Skeletal muscle tissue (tissue), 3 donors: ENCODE measurements at regions not wholly inside any gene's neighbourhood (a gene's known extent, or its start where the extent isn't known, plus 50 kb on each side); places are given as distances from the start of the nearest gene placed in this dataset.
"Not testable (repeated sequence)": the region's sequence is repeated elsewhere in the genome, so short reads cannot be mapped to it uniquely, and the experiment has no call there.

Experiments used
- H3K27ac ChIP-seq: one replicate; pipeline ENCODE4 v1.7.0; 2013; ENCODE audit warnings: mild to moderate bottlenecking, low read depth, low read length, inconsistent platforms
- H3K27me3 ChIP-seq, 3 donors: one replicate each; pipeline ENCODE4 v1.7.0; 2013; ENCODE audit warnings: low read length in 3 of 3; ENCODE audit not compliant: control insufficient read depth in 3 of 3, insufficient read depth in 3 of 3
- H3K36me3 ChIP-seq, 3 donors: one replicate each; pipeline ENCODE4 v1.7.0; 2013; ENCODE audit warnings: low read length in 3 of 3; ENCODE audit not compliant: control insufficient read depth in 3 of 3, insufficient read depth in 3 of 3
- H3K4me1 ChIP-seq, 3 donors: one replicate each; pipeline ENCODE4 v1.7.0; 2013; ENCODE audit warnings: low read length in 3 of 3, mild to moderate bottlenecking in 3 of 3; ENCODE audit not compliant: control insufficient read depth in 3 of 3, insufficient read depth in 3 of 3
- H3K4me3 ChIP-seq, 3 donors: one replicate each; pipeline ENCODE4 v1.7.0; 2013; ENCODE audit warnings: low read length in 3 of 3
- H3K9ac ChIP-seq, 3 donors: one replicate each; pipeline ENCODE4 v1.7.0; 2013; ENCODE audit warnings: low read length in 3 of 3, mild to moderate bottlenecking in 3 of 3, moderate library complexity in 2 of 3, low read depth in 1 of 3
- H3K9me3 ChIP-seq, 3 donors: one replicate each; pipeline ENCODE4 v1.7.0; 2013; ENCODE audit warnings: low read length in 3 of 3; ENCODE audit not compliant: control insufficient read depth in 3 of 3
- donor health status: Osteomylitis.

DNA sequence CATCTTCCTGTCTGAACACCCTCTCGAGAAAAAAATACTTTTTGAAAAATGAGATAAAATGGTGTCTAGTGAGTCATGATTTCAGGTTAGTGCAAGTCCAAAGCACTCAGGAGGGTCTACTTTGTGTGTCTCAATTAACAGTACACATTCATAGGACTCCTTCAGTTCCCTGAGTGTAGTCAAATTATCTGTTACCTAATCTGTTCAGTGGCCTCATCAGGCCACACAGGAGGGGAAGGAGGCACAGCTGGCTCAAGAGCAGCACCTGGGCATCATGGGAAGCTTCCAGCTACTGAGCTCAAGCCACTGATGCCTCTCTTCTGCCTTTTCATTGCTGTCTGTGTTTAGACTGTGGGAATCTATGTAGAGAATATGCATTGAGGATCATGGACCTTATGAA, 341.4 kb upstream of the SGO1 start:
- no peaks in the 10 kb centered on the region for H3K27me3 ChIP-seq
- no peaks in the 10 kb centered on the region for H3K4me1 ChIP-seq
- H3K9ac ChIP-seq = no peak overlapping the region
- H3K27ac ChIP-seq = no peak overlapping the region
- H3K4me3 ChIP-seq = no peak overlapping the region
- no peaks in the 10 kb centered on the region for H3K36me3 ChIP-seq
- H3K9me3 ChIP-seq = no peaks in the 10 kb centered on the region

DNA sequence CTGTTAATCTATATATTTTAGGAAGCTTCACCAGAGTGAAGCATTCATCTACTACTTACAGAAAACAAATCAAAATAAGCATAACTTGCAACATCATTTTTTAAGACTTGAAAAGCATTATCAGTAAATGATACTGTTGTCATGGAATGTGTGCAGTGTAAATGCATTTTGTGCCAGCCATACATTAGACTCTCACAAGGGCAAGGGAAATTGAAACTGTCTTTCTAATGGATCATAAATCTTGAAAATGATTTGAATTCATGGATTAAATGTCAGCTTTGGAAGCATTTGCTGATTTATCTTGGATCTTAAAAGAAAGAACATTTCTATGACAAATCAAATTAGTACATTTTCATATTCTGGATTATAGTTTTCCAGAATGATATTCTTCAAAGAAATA, 338.3 kb upstream of the SGO1 start:
- no peak overlapping the region for H3K4me3 ChIP-seq
- no peak overlapping the region for H3K9ac ChIP-seq
- no peaks in the 10 kb centered on the region for H3K4me1 ChIP-seq
- no peaks in the 10 kb centered on the region for H3K36me3 ChIP-seq
- no peaks in the 10 kb centered on the region for H3K27me3 ChIP-seq
- no peak overlapping the region for H3K27ac ChIP-seq
- H3K9me3 ChIP-seq = no peaks in the 10 kb centered on the region

DNA sequence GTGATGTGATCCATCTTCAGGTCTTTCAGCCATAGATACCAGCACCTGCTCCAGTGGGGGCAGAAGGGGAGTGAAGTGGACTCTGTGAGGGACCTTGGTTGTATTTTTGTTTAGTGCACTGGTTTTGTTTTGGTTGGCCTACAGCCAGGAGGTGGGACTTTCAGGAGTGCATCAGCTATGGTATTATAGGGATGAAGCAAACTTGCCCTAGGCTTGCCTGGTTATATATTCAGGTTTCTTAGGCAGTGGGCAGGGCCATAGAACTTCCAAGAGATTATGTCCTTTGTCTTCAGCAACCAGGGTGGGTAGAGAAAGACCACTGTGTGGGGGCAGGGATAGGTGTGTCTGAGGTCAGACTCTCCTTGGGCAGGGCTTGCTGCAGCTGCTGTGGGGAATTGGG, 337.3 kb upstream of the SGO1 start:
- Histone ChIP-seq H3K9me3 (no peaks in the 10 kb centered on the region), H3K4me3 (no peak overlapping the region), H3K36me3 (no peaks in the 10 kb centered on the region), H3K27ac (no peak overlapping the region), H3K4me1 (no peaks in the 10 kb centered on the region), H3K27me3 (no peaks in the 10 kb centered on the region), H3K9ac (no peak overlapping the region)

DNA sequence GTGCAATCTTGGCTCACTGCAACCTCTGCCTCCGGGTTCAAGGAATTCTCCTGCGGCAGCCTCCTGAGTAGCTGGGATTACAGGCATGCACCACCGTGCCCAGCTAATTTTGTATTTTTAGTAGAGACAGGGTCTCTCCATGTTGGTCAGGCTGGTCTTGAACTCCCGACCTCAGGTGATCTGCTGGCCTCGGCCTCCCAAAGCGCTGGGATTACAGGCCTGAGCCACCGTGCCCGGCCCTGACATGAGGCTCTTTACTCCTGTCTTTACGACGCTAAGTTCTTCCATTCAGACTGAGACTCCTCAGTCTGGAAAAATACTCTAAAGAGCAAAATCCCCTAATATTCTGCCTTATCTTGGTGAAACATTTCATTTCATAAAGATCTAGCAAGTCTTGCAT, 331.3 kb upstream of the SGO1 start:
- H3K4me3 ChIP-seq, H3K9ac ChIP-seq, H3K4me1 ChIP-seq, H3K36me3 ChIP-seq, H3K27ac ChIP-seq, H3K27me3 ChIP-seq, H3K9me3 ChIP-seq: not testable (repeated sequence)

DNA sequence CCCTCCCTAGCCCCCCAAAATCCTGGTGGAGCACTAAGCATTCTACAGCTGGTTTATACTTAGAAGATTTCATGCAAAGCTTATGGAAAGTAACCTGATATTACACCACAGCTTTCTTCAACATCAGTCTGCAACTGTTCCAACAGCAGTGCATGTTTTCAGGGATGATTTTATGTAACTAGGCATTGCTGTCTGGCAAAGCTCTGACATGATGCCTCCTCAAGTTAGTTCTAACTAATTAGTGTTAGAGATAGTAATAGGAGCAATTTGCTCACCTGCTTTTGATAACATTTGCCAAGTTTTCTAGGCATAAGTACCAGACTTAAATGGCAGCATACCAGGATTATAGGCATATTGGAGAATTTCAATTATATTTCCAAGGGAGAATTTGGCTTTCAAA, 330.3 kb upstream of the SGO1 start:
- Histone ChIP-seq H3K9ac (no peak overlapping the region), H3K9me3 (no peaks in the 10 kb centered on the region), H3K27me3 (no peaks in the 10 kb centered on the region), H3K27ac (no peak overlapping the region), H3K36me3 (no peaks in the 10 kb centered on the region), H3K4me3 (no peak overlapping the region), H3K4me1 (no peaks in the 10 kb centered on the region)

DNA sequence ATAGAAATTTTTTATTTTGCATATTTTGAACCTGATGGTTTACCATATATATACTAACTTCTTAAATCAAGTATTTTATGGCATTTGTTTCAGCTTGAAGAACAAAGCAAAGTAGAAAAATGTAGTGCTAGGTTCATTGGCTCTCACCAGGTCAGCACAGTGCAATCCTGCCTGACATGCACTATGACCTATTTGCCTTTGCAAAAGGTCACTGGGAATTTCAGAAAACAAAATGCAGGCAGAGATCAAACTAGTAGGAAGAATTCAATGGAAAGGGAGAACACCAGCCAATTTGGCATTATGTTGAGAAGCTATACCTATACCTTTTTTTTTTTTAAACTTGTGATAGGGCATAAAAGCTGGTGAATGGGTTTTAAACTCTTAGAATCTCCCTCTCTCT, 329.8 kb upstream of the SGO1 start:
- Histone ChIP-seq H3K27me3 (no peaks in the 10 kb centered on the region), H3K4me1 (no peaks in the 10 kb centered on the region), H3K4me3 (no peak overlapping the region), H3K9me3 (no peaks in the 10 kb centered on the region), H3K36me3 (no peaks in the 10 kb centered on the region), H3K27ac (no peak overlapping the region), H3K9ac (no peak overlapping the region)

DNA sequence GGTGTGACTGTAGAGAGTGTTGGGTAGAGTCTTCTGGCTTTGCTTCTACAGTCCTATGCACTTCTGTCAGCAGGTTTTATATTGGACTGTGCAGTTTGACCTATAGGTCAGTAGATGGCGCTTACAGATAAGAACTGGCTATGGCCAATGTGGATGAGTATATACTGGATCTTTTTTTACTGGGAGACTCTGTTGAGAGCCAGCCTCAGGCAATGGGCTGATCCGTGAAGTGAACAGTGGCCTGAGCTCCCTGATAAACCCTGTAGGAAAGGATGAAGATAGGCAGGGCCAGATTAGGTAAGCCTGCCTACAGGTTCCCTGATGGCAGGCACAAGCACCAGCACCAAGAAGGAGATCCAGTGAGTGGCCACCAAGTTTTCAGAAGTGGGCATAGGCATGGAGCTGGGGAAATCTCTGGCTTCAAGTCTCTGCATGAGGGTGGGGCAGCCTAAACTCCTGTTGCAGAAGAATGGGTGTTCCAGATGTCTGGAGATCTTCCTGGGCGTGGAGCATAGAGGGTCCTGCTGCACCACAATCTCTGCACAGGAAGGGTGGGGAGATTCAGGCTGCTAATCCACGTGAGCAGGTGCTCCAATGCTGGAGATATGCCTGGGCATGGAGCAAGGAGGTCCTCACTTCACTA, 326.0 kb upstream of the SGO1 start:
- H3K9me3 ChIP-seq = no peaks in the 10 kb centered on the region
- no peaks in the 10 kb centered on the region for H3K27me3 ChIP-seq
- H3K4me3 ChIP-seq = no peak overlapping the region
- no peak overlapping the region for H3K27ac ChIP-seq
- H3K36me3 ChIP-seq = no peaks in the 10 kb centered on the region
- no peak overlapping the region for H3K9ac ChIP-seq
- H3K4me1 ChIP-seq = no peaks in the 10 kb centered on the region

DNA sequence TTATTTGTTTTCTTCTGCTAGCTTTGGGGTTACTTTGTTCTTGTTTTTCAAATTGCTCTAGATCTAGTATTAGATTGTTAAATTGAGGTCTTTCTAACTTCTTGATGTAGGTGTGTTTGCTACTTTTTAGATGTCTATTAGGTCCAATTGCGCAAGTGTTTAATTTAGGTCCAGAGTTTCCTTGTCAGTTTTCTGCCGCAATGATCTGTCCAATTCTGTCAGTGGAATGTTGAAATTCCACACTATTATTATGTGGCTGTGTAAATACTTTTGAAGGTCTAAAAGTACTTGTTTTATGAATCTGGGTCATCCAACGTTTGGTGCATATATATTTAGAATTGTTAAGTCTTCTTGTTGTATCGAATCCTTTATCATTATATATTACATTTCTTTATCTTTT, 324.4 kb upstream of the SGO1 start:
- no peaks in the 10 kb centered on the region for H3K9me3 ChIP-seq
- no peak overlapping the region for H3K27ac ChIP-seq
- no peaks in the 10 kb centered on the region for H3K4me1 ChIP-seq
- H3K27me3 ChIP-seq = no peaks in the 10 kb centered on the region
- no peak overlapping the region for H3K4me3 ChIP-seq
- H3K9ac ChIP-seq = no peak overlapping the region
- H3K36me3 ChIP-seq = no peaks in the 10 kb centered on the region

DNA sequence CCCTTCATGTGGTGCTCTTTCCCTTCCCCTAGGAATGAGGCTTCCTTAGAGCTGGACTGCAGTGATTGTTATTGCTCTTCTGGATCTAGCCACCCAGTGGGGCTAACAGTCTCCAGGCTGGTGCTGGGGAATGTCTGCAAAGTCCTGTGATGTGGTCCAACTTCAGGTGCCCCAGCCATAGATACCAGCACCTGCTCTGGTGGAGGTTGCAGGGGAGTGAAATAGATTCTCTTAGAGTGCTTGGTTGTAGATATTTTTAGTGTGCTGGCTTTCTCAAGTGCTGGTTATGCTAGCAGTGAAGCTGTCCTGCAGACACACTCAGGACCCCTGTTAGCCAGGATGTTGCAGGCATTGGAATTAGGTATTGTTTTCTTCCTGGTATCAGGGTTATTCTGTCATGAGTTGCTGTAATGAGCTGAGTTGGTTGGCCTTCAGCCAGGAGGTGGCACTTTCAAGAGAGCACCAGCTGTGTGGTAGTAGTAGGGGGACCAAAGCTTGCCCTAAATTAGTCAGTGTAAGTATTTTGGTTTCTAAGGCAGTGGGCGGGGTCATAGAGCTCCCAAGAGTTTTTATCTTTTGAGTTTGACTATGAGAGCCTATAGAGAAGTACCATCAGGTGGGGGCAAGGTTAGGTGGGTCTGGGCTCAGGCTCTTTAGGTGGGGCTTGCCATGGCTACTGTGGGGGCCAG, 317.5 kb upstream of the SGO1 start:
- no peaks in the 10 kb centered on the region for H3K9me3 ChIP-seq
- no peak overlapping the region for H3K4me3 ChIP-seq
- no peaks in the 10 kb centered on the region for H3K36me3 ChIP-seq
- H3K4me1 ChIP-seq = no peaks in the 10 kb centered on the region
- H3K9ac ChIP-seq = no peak overlapping the region
- H3K27ac ChIP-seq = no peak overlapping the region
- no peaks in the 10 kb centered on the region for H3K27me3 ChIP-seq

DNA sequence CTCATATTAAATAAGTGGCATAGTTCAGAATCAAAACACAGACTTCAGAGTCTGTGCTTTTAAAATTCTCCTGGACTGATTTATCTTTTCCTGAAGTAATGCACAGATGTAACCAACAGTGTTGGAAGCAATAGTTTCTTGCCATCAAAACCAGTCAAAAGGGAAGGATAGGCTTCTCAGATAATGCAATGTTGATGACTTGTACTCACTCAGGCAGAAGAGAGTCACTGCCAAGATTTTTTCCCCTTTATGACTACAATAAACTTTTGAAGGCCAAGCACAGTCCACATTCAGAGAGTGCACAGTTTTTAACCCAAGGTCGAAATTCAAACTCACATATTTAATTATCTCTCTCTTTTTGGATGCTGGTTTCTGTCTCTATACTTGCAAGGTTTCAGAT, 305.0 kb upstream of the SGO1 start:
- Histone ChIP-seq H3K36me3 (no peaks in the 10 kb centered on the region), H3K4me1 (no peaks in the 10 kb centered on the region), H3K9ac (no peak overlapping the region)

More for the DNA sequence above, 305.0 kb upstream of the SGO1 start:
- no peak overlapping the region for H3K4me3 ChIP-seq
- H3K27me3 ChIP-seq = no peaks in the 10 kb centered on the region
- no peaks in the 10 kb centered on the region for H3K9me3 ChIP-seq
- no peak overlapping the region for H3K27ac ChIP-seq
